ENCODE measurements at regions not wholly inside any gene's neighbourhood (a gene's known extent, or its start where the extent isn't known, plus 50 kb on each side); places are given as distances from the start of the nearest gene placed in this dataset.
"Not testable (repeated sequence)": the region's sequence is repeated elsewhere in the genome, so short reads cannot be mapped to it uniquely, and the experiment has no call there.

GRCh38 chr3:65138556-65138955 is 450.8 kb upstream of the ADAMTS9 start (continued):
- TF ChIP-seq YBX1 (IDR thresholded peaks at IDR 0.05) (no peak), POU2F2 (IDR thresholded peaks at IDR 0.05; ENCODE audit: borderline replicate concordance, low read depth, low read length) (no peak), TCF3 (IDR thresholded peaks at IDR 0.05; ENCODE audit: borderline replicate concordance, insufficient read depth, low read depth, low read length) (no peak), SUZ12 (IDR thresholded peaks at IDR 0.05; ENCODE audit: unreplicated experiment) (no peak)

GRCh38 chr3:65133752-65134151 is 446.0 kb upstream of the ADAMTS9 start:
- H3K36me3 ChIP-seq (ENCODE audit: control insufficient read depth in 2 of 2, insufficient read depth in 2 of 2, low read length in 1 of 2); BruUV-seq (replicated peaks); H3K27ac ChIP-seq (ENCODE audit: control insufficient read depth, insufficient read depth); intact Hi-C loops (cut with micrococcal nuclease; ENCODE audit: unreplicated experiment); H3K4me2 ChIP-seq (ENCODE audit: control insufficient read depth, insufficient read depth); ATAC-seq; SMC1A ChIA-PET (ENCODE audit: uncharacterized antibody, unreplicated experiment); FAIRE-seq; in situ Hi-C loops (cut with MboI); H3K9ac ChIP-seq (ENCODE audit: control insufficient read depth, insufficient read depth, low read length); H2AFZ ChIP-seq (ENCODE audit: control insufficient read depth, low read depth, low read length); H3K9me3 ChIP-seq (replicated peaks; ENCODE audit: control insufficient read depth, insufficient read depth, low read length); H3K79me2 ChIP-seq (ENCODE audit: control insufficient read depth, insufficient read depth, low read length); H3K4me3 ChIP-seq; CTCF ChIA-PET; RAD21 ChIA-PET (ENCODE audit: unreplicated experiment); DNase-seq (ENCODE audit: low read depth, low spot score); H3K4me1 ChIP-seq (ENCODE audit: control insufficient read depth, insufficient read depth, low read length); POLR2A ChIA-PET; H4K20me1 ChIP-seq (ENCODE audit: control insufficient read depth, insufficient read depth); H3K27me3 ChIP-seq (replicated peaks in 1 of 2; ENCODE audit: control insufficient read depth in 2 of 2, insufficient read depth in 2 of 2, low read length in 1 of 2): not testable (repeated sequence)
- 10% methylated on average over 3 of the region's 3 CpGs for WGBS (ENCODE audit: insufficient coverage, insufficient replicate concordance, low lambda C conversion rate, missing lambda C conversion rate)

- ChIA-PET SMC1A (ENCODE audit: uncharacterized antibody, unreplicated experiment) (no interaction called here), POLR2A (no interaction called here), CTCF (no interaction called here), RAD21 (ENCODE audit: unreplicated experiment) (no interaction called here)
- Histone ChIP-seq H3K36me3 (ENCODE audit: control insufficient read depth in 2 of 2, insufficient read depth in 2 of 2, low read length in 1 of 2) (no peaks in the 10 kb centered on the region), H3K27ac (ENCODE audit: control insufficient read depth, insufficient read depth) (no peak overlapping the region), H3K4me3 (no peak overlapping the region), H3K9me3 (replicated peaks; ENCODE audit: control insufficient read depth, insufficient read depth, low read length) (no peaks in the 10 kb centered on the region), H3K27me3 (replicated peaks in 1 of 2; ENCODE audit: control insufficient read depth in 2 of 2, insufficient read depth in 2 of 2, low read length in 1 of 2) (no peaks in the 10 kb centered on the region), H4K20me1 (ENCODE audit: control insufficient read depth, insufficient read depth) (no peaks in the 10 kb centered on the region), H2AFZ (ENCODE audit: control insufficient read depth, low read depth, low read length) (no peak overlapping the region), H3K9ac (ENCODE audit: control insufficient read depth, insufficient read depth, low read length) (no peak overlapping the region), H3K4me1 (ENCODE audit: control insufficient read depth, insufficient read depth, low read length) (no peaks in the 10 kb centered on the region), H3K79me2 (ENCODE audit: control insufficient read depth, insufficient read depth, low read length) (no peaks in the 10 kb centered on the region), H3K4me2 (ENCODE audit: control insufficient read depth, insufficient read depth) (no peak overlapping the region)
- DNase-seq (ENCODE audit: low read depth, low spot score), result no peak
- in situ Hi-C loops (cut with MboI) (no loop called here), intact Hi-C loops (cut with micrococcal nuclease; ENCODE audit: unreplicated experiment) (no loop called here)
- no peak for FAIRE-seq
- ATAC-seq, result no peak
- BruUV-seq (replicated peaks), result no TSS peak
- 21% methylated on average over 4 of the region's 4 CpGs for WGBS (ENCODE audit: insufficient coverage, insufficient replicate concordance, low lambda C conversion rate, missing lambda C conversion rate)
- TF ChIP-seq PRDM15 (CRISPR knock-in tag; IDR thresholded peaks at IDR 0.05), result no peak
- TF ChIP-seq HDAC2 (IDR thresholded peaks at IDR 0.05), result no peak
- TF ChIP-seq, protein P1, sequence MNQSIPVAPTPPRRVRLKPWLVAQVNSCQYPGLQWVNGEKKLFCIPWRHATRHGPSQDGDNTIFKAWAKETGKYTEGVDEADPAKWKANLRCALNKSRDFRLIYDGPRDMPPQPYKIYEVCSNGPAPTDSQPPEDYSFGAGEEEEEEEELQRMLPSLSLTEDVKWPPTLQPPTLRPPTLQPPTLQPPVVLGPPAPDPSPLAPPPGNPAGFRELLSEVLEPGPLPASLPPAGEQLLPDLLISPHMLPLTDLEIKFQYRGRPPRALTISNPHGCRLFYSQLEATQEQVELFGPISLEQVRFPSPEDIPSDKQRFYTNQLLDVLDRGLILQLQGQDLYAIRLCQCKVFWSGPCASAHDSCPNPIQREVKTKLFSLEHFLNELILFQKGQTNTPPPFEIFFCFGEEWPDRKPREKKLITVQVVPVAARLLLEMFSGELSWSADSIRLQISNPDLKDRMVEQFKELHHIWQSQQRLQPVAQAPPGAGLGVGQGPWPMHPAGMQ (IDR thresholded peaks at IDR 0.05; ENCODE audit: borderline replicate concordance), result no peak
- no peak for TF ChIP-seq ZZZ3 (IDR thresholded peaks at IDR 0.05; ENCODE audit: control insufficient read depth, insufficient read length, low read depth)
- TF ChIP-seq, protein P2, sequence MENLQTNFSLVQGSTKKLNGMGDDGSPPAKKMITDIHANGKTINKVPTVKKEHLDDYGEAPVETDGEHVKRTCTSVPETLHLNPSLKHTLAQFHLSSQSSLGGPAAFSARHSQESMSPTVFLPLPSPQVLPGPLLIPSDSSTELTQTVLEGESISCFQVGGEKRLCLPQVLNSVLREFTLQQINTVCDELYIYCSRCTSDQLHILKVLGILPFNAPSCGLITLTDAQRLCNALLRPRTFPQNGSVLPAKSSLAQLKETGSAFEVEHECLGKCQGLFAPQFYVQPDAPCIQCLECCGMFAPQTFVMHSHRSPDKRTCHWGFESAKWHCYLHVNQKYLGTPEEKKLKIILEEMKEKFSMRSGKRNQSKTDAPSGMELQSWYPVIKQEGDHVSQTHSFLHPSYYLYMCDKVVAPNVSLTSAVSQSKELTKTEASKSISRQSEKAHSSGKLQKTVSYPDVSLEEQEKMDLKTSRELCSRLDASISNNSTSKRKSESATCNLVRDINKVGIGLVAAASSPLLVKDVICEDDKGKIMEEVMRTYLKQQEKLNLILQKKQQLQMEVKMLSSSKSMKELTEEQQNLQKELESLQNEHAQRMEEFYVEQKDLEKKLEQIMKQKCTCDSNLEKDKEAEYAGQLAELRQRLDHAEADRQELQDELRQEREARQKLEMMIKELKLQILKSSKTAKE (IDR thresholded peaks at IDR 0.05; ENCODE audit: low read depth, poor library complexity, severe bottlenecking), result no peak
- TF ChIP-seq CBX3 (IDR thresholded peaks at IDR 0.05; ENCODE audit: borderline replicate concordance, low read depth), result no peak
Measured at GRCh38 chr3:65130782-65131181, 443.0 kb upstream of the ADAMTS9 start.

Measured in GM12878 (cell line).